ENCODE measurements at regions not wholly inside any gene's neighbourhood (a gene's known extent, or its start where the extent isn't known, plus 50 kb on each side); places are given as distances from the start of the nearest gene placed in this dataset.
A peak's percentile ranks its signal among the peaks of the same experiment; 100 is the strongest.
"Not testable (repeated sequence)": the region's sequence is repeated elsewhere in the genome, so short reads cannot be mapped to it uniquely, and the experiment has no call there.

GRCh38 chr12:20154052-20154451 lies 214.3 kb upstream of the PDE3A start:
- no peak for DNase-seq

DNA sequence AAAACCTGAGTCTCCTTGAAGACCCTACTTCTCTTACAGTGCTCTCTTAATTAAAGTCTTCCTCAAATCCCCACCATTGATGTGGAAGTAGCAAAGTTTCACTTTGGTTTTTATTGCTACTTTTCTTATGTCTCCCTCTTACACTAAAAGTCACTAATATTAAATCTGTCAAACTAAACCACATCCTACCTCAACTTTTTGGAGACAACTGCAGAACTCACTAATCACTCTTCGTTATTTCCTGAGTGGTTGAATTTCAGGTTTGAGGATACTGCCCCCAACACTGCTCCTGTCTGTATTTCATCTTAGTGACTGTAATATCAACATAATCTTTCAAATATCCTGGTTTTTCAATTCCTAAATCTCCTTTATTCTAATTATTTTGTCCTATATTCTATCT lies 213.0 kb upstream of the PDE3A start:
- no peak for DNase-seq

DNA sequence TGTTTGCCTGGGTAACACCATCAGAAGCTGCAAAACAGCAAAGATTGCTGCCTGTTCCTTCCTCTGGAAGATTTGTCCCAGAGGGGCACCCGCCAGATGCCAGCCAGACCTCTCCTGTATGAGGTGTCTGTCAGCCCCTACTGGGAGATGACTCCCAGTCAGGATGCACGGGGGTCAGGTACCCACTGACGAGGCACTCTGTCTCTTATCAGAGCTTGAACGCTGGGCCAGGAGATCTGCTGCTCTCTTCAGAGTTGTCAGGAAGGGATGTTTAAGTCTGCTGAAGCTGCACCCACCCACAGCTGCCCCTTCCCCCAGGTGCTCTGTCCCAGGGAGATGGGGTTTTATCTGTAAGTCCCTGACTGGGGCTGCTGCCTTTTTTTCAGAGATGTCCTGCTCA lies 207.4 kb upstream of the PDE3A start:
- DNase-seq = not testable (repeated sequence)

GRCh38 chr12:20174528-20175175 lies 193.7 kb upstream of the PDE3A start:
- DNase-seq = no peak

GRCh38 chr12:20175704-20176388 lies 192.5 kb upstream of the PDE3A start:
- DNase-seq = no peak

GRCh38 chr12:20181416-20182180 lies 186.7 kb upstream of the PDE3A start:
- DNase-seq = no peak

- DNase-seq = no peak
Observed at GRCh38 chr12:20183563-20183962, 184.8 kb upstream of the PDE3A start.

GRCh38 chr12:20184514-20184913 lies 183.8 kb upstream of the PDE3A start:
- no peak for DNase-seq

- DNase-seq = no peak
Observed at GRCh38 chr12:20187456-20187855, 180.9 kb upstream of the PDE3A start.

GRCh38 chr12:20188930-20189653 lies 179.2 kb upstream of the PDE3A start:
- no peak for DNase-seq

GRCh38 chr12:20189767-20190166 lies 178.6 kb upstream of the PDE3A start:
- no peak for DNase-seq

DNA sequence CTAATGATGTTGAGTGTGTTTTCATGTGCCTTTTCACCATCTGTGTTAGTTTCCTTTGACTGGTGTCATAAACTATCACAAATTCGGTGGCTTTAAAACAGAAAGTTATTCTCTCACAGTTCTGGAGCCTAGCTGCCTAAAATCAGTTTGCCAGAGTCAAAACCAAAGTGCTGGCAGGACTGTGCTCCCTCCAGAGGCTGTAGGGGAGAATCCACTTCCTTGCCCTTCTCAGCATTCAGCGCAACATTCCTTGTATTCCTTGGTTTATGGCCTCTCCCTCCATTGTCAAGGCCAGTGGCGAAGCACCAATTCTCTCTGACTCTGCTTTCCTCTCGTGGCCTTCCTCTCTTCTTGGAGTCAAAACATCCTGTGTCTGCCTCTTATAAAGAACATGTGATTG lies 174.2 kb upstream of the PDE3A start:
- DNase-seq = no peak

DNA sequence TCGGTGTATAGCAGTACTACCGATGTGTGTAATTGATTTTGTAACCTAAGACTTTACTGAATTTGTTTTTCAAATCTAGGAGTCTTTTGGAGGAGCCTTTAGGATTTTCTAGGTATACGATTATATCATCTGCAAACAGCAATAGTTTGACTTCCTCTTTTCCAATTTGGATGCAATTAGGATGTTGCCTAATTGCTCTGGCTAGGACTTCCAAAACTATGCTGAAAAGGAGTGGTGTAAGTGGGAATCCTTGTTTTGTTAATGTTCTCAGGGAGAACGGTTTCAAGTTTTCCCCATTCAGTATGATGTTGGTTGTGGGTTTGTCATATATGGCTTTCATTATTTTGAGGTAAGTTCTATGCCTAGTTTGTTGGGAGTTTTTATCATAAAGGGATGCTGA lies 171.6 kb upstream of the PDE3A start:
- no peak for DNase-seq

- no peak for DNase-seq
Observed at GRCh38 chr12:20197411-20197810, 170.9 kb upstream of the PDE3A start.

- DNase-seq = no peak
Observed at GRCh38 chr12:20199780-20200179, 168.6 kb upstream of the PDE3A start.

DNA sequence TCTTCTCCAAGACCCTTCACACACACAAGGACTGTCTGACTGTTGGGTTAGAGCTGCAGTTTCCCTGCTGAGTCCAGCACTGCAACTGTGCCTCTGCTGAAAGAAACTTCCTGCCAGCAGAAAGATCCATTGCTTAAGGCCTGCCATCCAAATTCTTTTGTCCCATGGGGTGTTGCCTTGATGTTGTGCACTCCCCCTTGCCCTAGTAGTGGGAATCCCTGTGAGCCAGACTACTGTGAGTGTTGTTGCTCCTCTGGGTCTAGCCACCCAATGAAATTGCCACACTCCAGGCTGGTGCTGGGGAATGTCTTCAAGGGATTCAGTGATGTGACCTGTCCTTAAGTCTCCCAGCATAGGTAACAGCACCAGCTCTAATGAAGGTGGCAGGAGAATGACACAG lies 166.6 kb upstream of the PDE3A start:
- DNase-seq = no peak

DNA sequence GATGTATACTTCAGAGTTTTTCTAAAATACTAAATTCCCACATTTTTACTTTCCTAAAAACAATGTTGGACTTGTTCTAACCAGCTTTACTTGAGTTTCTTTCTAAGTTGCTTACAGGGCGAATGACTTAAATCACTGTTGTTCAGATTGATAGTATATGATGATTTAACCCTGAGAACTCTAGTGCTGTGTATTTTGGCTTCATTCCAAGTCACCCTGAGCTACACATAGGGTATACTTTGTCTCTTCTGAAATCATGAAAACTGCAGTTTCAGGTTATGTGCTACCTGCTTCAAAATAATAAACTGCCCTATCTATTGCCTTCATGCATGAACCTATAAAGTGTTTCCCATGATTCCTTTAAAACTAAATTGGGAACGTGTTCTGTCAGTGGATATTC lies 162.5 kb upstream of the PDE3A start:
- no peak for DNase-seq

- DNase-seq = no peak
Observed at GRCh38 chr12:20206410-20206809, 161.9 kb upstream of the PDE3A start.

- DNase-seq = no peak
Observed at GRCh38 chr12:20210621-20211215, 157.6 kb upstream of the PDE3A start.

- DNase-seq = no peak
Observed at GRCh38 chr12:20211541-20211940, 156.8 kb upstream of the PDE3A start.

DNA sequence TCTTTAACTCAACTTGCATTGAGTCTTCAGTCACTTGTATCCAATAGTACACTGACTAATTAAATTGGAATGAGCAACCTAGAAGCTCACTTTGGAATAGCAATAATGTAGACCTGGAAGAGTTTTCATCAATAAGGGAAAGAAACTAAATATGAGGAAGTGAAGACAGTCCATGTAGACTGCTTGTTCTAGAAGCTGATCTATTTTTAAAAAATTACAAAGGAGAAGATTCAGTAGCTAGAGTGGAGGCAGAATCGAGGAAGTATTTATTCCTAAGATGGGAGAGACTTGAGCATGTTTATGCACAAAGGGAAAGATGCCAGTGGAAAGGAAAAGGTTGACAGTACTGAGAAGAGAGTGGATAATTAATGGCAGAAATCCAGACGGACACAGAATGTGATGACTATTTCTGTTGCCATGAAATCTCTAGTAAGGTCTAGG lies 156.3 kb upstream of the PDE3A start:
- no peak for DNase-seq

DNA sequence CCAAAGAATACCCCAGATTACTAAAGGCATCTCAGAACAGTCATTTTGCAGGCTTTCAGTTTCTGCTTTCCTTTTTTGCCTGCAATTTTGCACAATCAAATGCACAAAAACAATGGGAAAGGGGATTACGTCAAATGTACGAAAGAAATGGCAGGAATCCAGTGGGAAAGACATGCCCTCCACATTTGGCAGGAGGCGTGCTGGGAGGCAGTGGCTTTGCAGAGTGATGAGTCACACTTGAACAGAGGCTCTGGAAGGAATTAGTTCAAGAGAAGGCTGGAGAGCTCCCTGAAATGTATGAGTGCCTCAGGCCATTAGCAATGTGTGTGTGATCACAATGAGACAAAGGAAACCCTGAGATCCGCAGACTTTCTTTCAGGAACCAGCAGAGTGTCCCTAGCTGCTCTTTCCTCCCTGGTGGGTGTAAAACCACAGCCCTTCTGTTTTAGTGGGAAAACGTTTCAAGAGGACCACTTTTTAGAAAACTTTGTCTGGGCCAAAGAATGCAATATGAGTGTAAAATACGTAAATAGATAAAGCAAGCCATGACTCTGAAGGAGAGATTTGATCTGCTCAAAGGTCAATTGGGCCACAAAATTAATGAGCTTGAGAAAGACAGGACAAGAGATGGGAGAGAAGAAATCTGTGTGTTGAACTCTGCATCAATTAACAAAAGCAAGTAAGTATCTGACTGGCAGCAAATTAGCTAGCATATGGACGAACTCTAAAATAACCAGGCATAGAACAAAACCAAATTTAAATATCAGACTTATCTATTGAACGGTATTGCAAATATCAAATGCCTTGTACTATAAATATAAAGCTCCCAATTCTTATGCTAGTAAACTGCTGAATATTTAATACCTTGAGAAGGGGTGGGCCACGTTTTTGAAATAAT lies 155.4 kb upstream of the PDE3A start:
- DNase-seq = peak; percentile 42
